HUES48 (cell line): ENCODE measurements at regions not wholly inside any gene's neighbourhood (a gene's known extent, or its start where the extent isn't known, plus 50 kb on each side); places are given as distances from the start of the nearest gene placed in this dataset.

ENCODE experiments used
- H3K27ac ChIP-seq: one replicate; pipeline ENCODE4 v1.7.0; 2013; ENCODE audit warnings: low read depth, low read length, inconsistent platforms
- H3K27me3 ChIP-seq: 2 replicates; pipeline ENCODE4 v1.6.1; 2013; ENCODE audit warnings: mild to moderate bottlenecking, low read length; ENCODE audit not compliant: control insufficient read depth, insufficient read depth
- H3K36me3 ChIP-seq: 2 replicates; pipeline ENCODE4 v1.6.1; 2013; ENCODE audit warnings: low read length; ENCODE audit not compliant: control insufficient read depth, insufficient read depth
- H3K4me1 ChIP-seq: 2 replicates; pipeline ENCODE4 v1.6.1; 2013; ENCODE audit warnings: mild to moderate bottlenecking, low read length; ENCODE audit not compliant: control insufficient read depth, insufficient read depth
- H3K4me3 ChIP-seq: 2 replicates; pipeline ENCODE4 v1.5.1; 2013; ENCODE audit warnings: mild to moderate bottlenecking, low read depth, low read length
- H3K9ac ChIP-seq: 2 replicates; pipeline ENCODE4 v1.6.1; 2013; ENCODE audit warnings: mild to moderate bottlenecking, low read depth, low read length, moderate library complexity
- H3K9me3 ChIP-seq: 2 replicates; pipeline ENCODE4 v1.6.1; 2013; ENCODE audit warnings: low read length; ENCODE audit not compliant: control insufficient read depth, insufficient read depth

GRCh38 chr5:165139721-165140120 is 1634.3 kb downstream of the MAT2B start:
- H3K27me3 ChIP-seq, result no peaks in the 10 kb centered on the region
- no peak overlapping the region for H3K27ac ChIP-seq
- peaks cover 48% of the 10 kb centered on the region for H3K4me1 ChIP-seq
- no peak overlapping the region for H3K9ac ChIP-seq
- no peak overlapping the region for H3K4me3 ChIP-seq
- no peaks in the 10 kb centered on the region for H3K36me3 ChIP-seq
- H3K9me3 ChIP-seq, result no peaks in the 10 kb centered on the region

GRCh38 chr5:165143741-165144140 is 1638.3 kb downstream of the MAT2B start:
- H3K27me3 ChIP-seq, result no peaks in the 10 kb centered on the region
- no peak overlapping the region for H3K4me3 ChIP-seq

GRCh38 chr5:165149431-165149830 is 1644.0 kb downstream of the MAT2B start:
- H3K36me3 ChIP-seq, result no peaks in the 10 kb centered on the region
- no peak overlapping the region for H3K4me3 ChIP-seq
- no peaks in the 10 kb centered on the region for H3K27me3 ChIP-seq
- H3K4me1 ChIP-seq, result peaks cover 15% of the 10 kb centered on the region
- H3K27ac ChIP-seq, result no peak overlapping the region
- H3K9me3 ChIP-seq, result no peaks in the 10 kb centered on the region
- no peak overlapping the region for H3K9ac ChIP-seq

More at GRCh38 chr5:165143741-165144140, 1638.3 kb downstream of the MAT2B start:
- H3K9me3 ChIP-seq, result no peaks in the 10 kb centered on the region
- H3K9ac ChIP-seq, result no peak overlapping the region
- H3K4me1 ChIP-seq, result peaks cover 26% of the 10 kb centered on the region
- H3K27ac ChIP-seq, result no peak overlapping the region
- no peaks in the 10 kb centered on the region for H3K36me3 ChIP-seq

DNA sequence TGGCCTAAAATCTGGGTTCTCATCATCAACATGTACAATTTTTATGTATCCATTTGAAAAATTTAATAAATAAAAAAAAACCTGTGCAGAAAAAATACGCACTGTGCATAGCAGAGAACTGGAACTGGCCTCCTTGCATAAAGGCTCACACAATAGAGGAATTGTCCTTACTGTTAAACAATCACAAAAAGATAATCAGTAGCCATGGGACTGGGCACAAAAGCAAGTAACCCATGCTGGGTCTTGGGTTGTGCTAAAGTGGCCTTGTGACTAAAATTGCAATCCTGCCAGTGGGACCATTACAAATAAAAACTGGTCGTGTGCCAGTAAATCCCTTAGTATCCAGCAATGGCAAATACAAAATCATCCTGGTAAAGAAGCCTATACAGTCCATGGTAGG is 1646.6 kb downstream of the MAT2B start:
- H3K4me1 ChIP-seq, result peaks cover 15% of the 10 kb centered on the region
- no peaks in the 10 kb centered on the region for H3K27me3 ChIP-seq
- no peak overlapping the region for H3K9ac ChIP-seq
- H3K4me3 ChIP-seq, result no peak overlapping the region
- no peak overlapping the region for H3K27ac ChIP-seq
- H3K9me3 ChIP-seq, result no peaks in the 10 kb centered on the region
- H3K36me3 ChIP-seq, result no peaks in the 10 kb centered on the region

GRCh38 chr5:165157219-165157618 is 1651.8 kb downstream of the MAT2B start:
- no peaks in the 10 kb centered on the region for H3K27me3 ChIP-seq
- H3K36me3 ChIP-seq, result no peaks in the 10 kb centered on the region
- H3K4me3 ChIP-seq, result no peak overlapping the region
- H3K4me1 ChIP-seq, result no peaks in the 10 kb centered on the region
- H3K9me3 ChIP-seq, result no peaks in the 10 kb centered on the region
- no peak overlapping the region for H3K9ac ChIP-seq
- H3K27ac ChIP-seq, result no peak overlapping the region

- Histone ChIP-seq H3K27me3 (no peaks in the 10 kb centered on the region), H3K9me3 (no peaks in the 10 kb centered on the region), H3K4me1 (no peaks in the 10 kb centered on the region), H3K4me3 (no peak overlapping the region), H3K36me3 (no peaks in the 10 kb centered on the region), H3K9ac (no peak overlapping the region), H3K27ac (no peak overlapping the region)
These were observed 1655.8 kb downstream of the MAT2B start for GRCh38 chr5:165161204-165161603.

- Histone ChIP-seq H3K9me3 (no peaks in the 10 kb centered on the region), H3K27me3 (no peaks in the 10 kb centered on the region), H3K4me1 (no peaks in the 10 kb centered on the region), H3K9ac (no peak overlapping the region), H3K36me3 (no peaks in the 10 kb centered on the region), H3K4me3 (no peak overlapping the region), H3K27ac (no peak overlapping the region)
These were observed 1658.4 kb downstream of the MAT2B start for GRCh38 chr5:165163861-165164260.

DNA sequence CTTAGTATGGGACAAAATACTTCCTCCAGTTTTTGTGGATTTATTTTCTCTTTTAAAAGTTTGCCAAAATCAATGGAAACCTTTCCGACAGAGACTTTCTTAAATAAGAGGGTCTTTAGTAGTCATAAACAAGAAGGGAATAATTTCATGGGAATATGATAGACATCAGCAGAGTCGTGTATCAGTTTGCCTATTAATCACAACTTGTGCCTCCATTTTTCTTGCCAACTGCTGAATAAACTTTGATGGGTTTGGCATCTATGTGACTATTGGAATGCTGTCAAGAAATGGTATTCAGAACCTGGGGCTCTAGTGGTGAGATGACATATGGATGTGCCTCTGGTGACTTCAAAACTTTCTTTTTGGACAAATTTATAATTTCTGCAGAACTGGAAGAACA is 1668.2 kb downstream of the MAT2B start:
- H3K27me3 ChIP-seq, result no peaks in the 10 kb centered on the region

GRCh38 chr5:165175041-165175440 is 1669.6 kb downstream of the MAT2B start:
- Histone ChIP-seq H3K4me1 (peaks cover 8% of the 10 kb centered on the region), H3K27me3 (no peaks in the 10 kb centered on the region), H3K9me3 (no peaks in the 10 kb centered on the region), H3K9ac (no peak overlapping the region), H3K36me3 (no peaks in the 10 kb centered on the region), H3K4me3 (no peak overlapping the region), H3K27ac (no peak overlapping the region)

More for the DNA sequence above, 1668.2 kb downstream of the MAT2B start:
- Histone ChIP-seq H3K9ac (no peak overlapping the region), H3K9me3 (no peaks in the 10 kb centered on the region), H3K4me1 (peaks cover 8% of the 10 kb centered on the region), H3K36me3 (no peaks in the 10 kb centered on the region), H3K4me3 (no peak overlapping the region), H3K27ac (no peak overlapping the region)

DNA sequence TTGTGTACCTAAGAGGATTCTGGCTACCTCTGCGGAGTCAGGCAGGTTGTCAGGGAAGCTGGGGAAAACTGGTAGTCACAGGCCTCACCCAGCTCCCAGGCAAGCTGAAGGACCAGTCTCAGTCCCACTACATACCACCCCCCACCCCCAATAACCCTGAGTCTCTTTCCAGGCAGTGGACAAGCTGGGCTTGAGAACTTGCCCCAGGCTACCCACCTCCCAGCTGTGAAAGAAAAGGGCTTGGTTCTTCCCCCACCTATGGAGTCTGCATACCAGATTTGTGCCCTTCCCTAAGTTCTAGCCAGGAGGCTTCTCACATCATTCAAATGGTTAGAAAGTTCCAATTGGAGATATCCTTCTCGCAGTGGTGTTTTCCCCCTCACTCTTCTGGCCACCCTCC is 1678.8 kb downstream of the MAT2B start:
- H3K9ac ChIP-seq, result no peak overlapping the region
- H3K4me1 ChIP-seq, result no peaks in the 10 kb centered on the region
- H3K9me3 ChIP-seq, result no peaks in the 10 kb centered on the region
- no peak overlapping the region for H3K27ac ChIP-seq
- H3K4me3 ChIP-seq, result no peak overlapping the region
- H3K27me3 ChIP-seq, result no peaks in the 10 kb centered on the region
- no peaks in the 10 kb centered on the region for H3K36me3 ChIP-seq

- Histone ChIP-seq H3K36me3 (no peaks in the 10 kb centered on the region), H3K27me3 (no peaks in the 10 kb centered on the region), H3K4me3 (no peak overlapping the region), H3K9me3 (no peaks in the 10 kb centered on the region), H3K9ac (no peak overlapping the region), H3K27ac (no peak overlapping the region), H3K4me1 (peaks cover 5% of the 10 kb centered on the region; the same call in 1 of the 2 replicates)
These were observed 1680.3 kb downstream of the MAT2B start for GRCh38 chr5:165185716-165186115.

DNA sequence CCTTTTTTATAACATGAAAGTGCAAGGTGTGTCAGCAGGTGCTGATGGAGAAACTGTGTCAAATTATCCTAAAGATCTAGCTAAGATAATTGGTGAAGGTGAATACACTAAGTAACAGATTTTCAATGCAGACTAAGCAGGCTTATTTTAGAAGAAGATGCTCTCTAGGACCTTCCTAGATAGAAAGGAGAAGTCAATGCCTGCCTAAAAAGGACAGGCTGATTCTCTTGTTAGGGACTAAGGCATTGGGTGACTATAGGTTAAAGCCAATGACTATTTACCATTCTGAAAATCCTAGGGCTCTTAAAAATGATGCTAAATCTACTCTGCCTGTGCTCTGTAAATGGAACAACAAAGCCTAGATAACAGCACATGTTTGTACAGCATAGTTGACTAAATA is 1682.4 kb downstream of the MAT2B start:
- Histone ChIP-seq H3K36me3 (no peaks in the 10 kb centered on the region), H3K9ac (no peak overlapping the region), H3K9me3 (no peaks in the 10 kb centered on the region), H3K27ac (no peak overlapping the region), H3K4me3 (no peak overlapping the region), H3K27me3 (no peaks in the 10 kb centered on the region), H3K4me1 (peaks cover 5% of the 10 kb centered on the region; the same call in 1 of the 2 replicates)
